ENCODE measurements at regions not wholly inside any gene's neighbourhood (a gene's known extent, or its start where the extent isn't known, plus 50 kb on each side); places are given as distances from the start of the nearest gene placed in this dataset.

GRCh38 chr6:76788155-76788554 is 675.1 kb downstream of the HTR1B start:
- no peak for TF ChIP-seq POLR2A (IDR thresholded peaks at IDR 0.05)
- no peak for TF ChIP-seq CTCF (IDR thresholded peaks at IDR 0.05 in 4 of 5, conservative IDR thresholded peaks at IDR 0.05 in 1 of 5)
- intact Hi-C loops (cut with DNase I; ENCODE audit: low total_unique reads): no loop called here
- no peak overlapping the region for H3K4me3 ChIP-seq
- ATAC-seq: no peak
- no peak overlapping the region for H3K27ac ChIP-seq
- H3K36me3 ChIP-seq: no peaks in the 10 kb centered on the region
- H3K4me1 ChIP-seq: no peaks in the 10 kb centered on the region
- no peaks in the 10 kb centered on the region for H3K9me3 ChIP-seq
- in situ Hi-C loops (cut with MboI; ENCODE audit: low sequenced_read_pairs in 4 of 4): no loop called here
- no peaks in the 10 kb centered on the region for H3K27me3 ChIP-seq
- DNase-seq: no peak

- TF ChIP-seq CTCF (IDR thresholded peaks at IDR 0.05 in 4 of 5, conservative IDR thresholded peaks at IDR 0.05 in 1 of 5) (no peak), POLR2A (IDR thresholded peaks at IDR 0.05) (no peak)
- ATAC-seq (no peak), DNase-seq (no peak)
- in situ Hi-C loops (cut with MboI; ENCODE audit: low sequenced_read_pairs in 4 of 4): no loop called here
- Histone ChIP-seq H3K4me3 (no peak overlapping the region), H3K27me3 (no peaks in the 10 kb centered on the region), H3K27ac (no peak overlapping the region), H3K9me3 (no peaks in the 10 kb centered on the region), H3K36me3 (no peaks in the 10 kb centered on the region), H3K4me1 (no peaks in the 10 kb centered on the region)
- intact Hi-C loops (cut with DNase I; ENCODE audit: low total_unique reads): no loop called here
Observed at GRCh38 chr6:76779068-76779467, 684.2 kb downstream of the HTR1B start.

GRCh38 chr6:76776876-76777275 is 686.4 kb downstream of the HTR1B start:
- DNase-seq: no peak
- Histone ChIP-seq H3K9me3 (no peaks in the 10 kb centered on the region), H3K36me3 (no peaks in the 10 kb centered on the region), H3K4me1 (no peaks in the 10 kb centered on the region), H3K27ac (no peak overlapping the region), H3K27me3 (no peaks in the 10 kb centered on the region), H3K4me3 (no peak overlapping the region)
- intact Hi-C loops (cut with DNase I; ENCODE audit: low total_unique reads) (no loop called here), in situ Hi-C loops (cut with MboI; ENCODE audit: low sequenced_read_pairs in 4 of 4) (no loop called here)
- ATAC-seq: no peak
- TF ChIP-seq POLR2A (IDR thresholded peaks at IDR 0.05) (no peak), CTCF (IDR thresholded peaks at IDR 0.05 in 4 of 5, conservative IDR thresholded peaks at IDR 0.05 in 1 of 5) (no peak)

GRCh38 chr6:76774781-76775384 is 688.4 kb downstream of the HTR1B start:
- H3K4me3 ChIP-seq: no peak overlapping the region
- intact Hi-C loops (cut with DNase I; ENCODE audit: low total_unique reads): no loop called here
- ATAC-seq (no peak), DNase-seq (no peak)
- TF ChIP-seq POLR2A (IDR thresholded peaks at IDR 0.05): no peak
- TF ChIP-seq CTCF (IDR thresholded peaks at IDR 0.05 in 4 of 5, conservative IDR thresholded peaks at IDR 0.05 in 1 of 5): no peak
- no peaks in the 10 kb centered on the region for H3K36me3 ChIP-seq
- no peaks in the 10 kb centered on the region for H3K4me1 ChIP-seq
- H3K9me3 ChIP-seq: no peaks in the 10 kb centered on the region
- H3K27ac ChIP-seq: no peak overlapping the region
- in situ Hi-C loops (cut with MboI; ENCODE audit: low sequenced_read_pairs in 4 of 4): no loop called here
- no peaks in the 10 kb centered on the region for H3K27me3 ChIP-seq

- intact Hi-C loops (cut with DNase I; ENCODE audit: low total_unique reads): no loop called here
Observed at GRCh38 chr6:76772951-76773350, 690.3 kb downstream of the HTR1B start.

More at GRCh38 chr6:76772951-76773350, 690.3 kb downstream of the HTR1B start:
- Histone ChIP-seq H3K4me3 (no peak overlapping the region), H3K36me3 (no peaks in the 10 kb centered on the region), H3K27me3 (no peaks in the 10 kb centered on the region), H3K27ac (no peak overlapping the region), H3K9me3 (no peaks in the 10 kb centered on the region), H3K4me1 (no peaks in the 10 kb centered on the region)
- TF ChIP-seq POLR2A (IDR thresholded peaks at IDR 0.05): no peak
- no peak for TF ChIP-seq CTCF (IDR thresholded peaks at IDR 0.05 in 4 of 5, conservative IDR thresholded peaks at IDR 0.05 in 1 of 5)
- no peak for ATAC-seq
- DNase-seq: no peak
- in situ Hi-C loops (cut with MboI; ENCODE audit: low sequenced_read_pairs in 4 of 4): no loop called here

Data from gastrocnemius medialis (tissue), 4 donors.